Testis (tissue), 2 donors: ENCODE measurements at regions not wholly inside any gene's neighbourhood (a gene's known extent, or its start where the extent isn't known, plus 50 kb on each side); places are given as distances from the start of the nearest gene placed in this dataset.

Experiments used
- POLR2A ChIP-seq: fragments of 450-650 bp; IDR thresholded peaks from one replicate; pipeline ENCODE4 v1.6.1; 2017; ENCODE audit warnings: antibody characterized with exemption, mild to moderate bottlenecking, moderate library complexity
- TF ChIP-seq, protein P1 (sequence below), 3 experiments: fragments of 450-650 bp in 2 of 3; fragments of 200-600 bp in 1 of 3; sonication (generic) in 1 of 3; IDR thresholded peaks; one replicate each; pipeline ENCODE4 v1.5.1; 2016 to 2019; ENCODE audit warnings: antibody characterized with exemption in 3 of 3, mild to moderate bottlenecking in 2 of 3, moderate library complexity in 1 of 3

DNA sequence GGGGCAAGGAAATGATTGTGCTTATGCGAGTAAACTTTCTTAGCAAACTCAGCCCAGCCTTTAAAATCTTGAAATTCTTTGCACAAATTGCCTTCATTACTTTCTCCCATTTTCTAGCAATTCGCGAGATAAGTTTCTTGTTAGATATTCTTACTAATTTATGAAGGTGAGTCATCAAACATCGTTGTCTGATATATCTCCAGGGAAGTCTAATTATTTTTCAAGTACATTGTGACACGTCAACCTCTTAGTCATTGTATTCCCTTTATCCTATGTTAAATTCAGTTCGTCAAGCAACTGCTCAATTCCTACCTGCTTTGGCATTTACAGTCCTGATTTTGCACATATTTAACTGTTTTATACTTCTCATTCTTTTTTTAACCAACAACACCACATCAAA, 854.5 kb upstream of the CRIM1 start:
- TF ChIP-seq, protein P1, sequence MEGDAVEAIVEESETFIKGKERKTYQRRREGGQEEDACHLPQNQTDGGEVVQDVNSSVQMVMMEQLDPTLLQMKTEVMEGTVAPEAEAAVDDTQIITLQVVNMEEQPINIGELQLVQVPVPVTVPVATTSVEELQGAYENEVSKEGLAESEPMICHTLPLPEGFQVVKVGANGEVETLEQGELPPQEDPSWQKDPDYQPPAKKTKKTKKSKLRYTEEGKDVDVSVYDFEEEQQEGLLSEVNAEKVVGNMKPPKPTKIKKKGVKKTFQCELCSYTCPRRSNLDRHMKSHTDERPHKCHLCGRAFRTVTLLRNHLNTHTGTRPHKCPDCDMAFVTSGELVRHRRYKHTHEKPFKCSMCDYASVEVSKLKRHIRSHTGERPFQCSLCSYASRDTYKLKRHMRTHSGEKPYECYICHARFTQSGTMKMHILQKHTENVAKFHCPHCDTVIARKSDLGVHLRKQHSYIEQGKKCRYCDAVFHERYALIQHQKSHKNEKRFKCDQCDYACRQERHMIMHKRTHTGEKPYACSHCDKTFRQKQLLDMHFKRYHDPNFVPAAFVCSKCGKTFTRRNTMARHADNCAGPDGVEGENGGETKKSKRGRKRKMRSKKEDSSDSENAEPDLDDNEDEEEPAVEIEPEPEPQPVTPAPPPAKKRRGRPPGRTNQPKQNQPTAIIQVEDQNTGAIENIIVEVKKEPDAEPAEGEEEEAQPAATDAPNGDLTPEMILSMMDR (IDR thresholded peaks at IDR 0.05): no peak
- TF ChIP-seq POLR2A: no peak
